ENCODE measurements at regions not wholly inside any gene's neighbourhood (a gene's known extent, or its start where the extent isn't known, plus 50 kb on each side); places are given as distances from the start of the nearest gene placed in this dataset.

GRCh38 chr3:107870943-107871638, 219.7 kb downstream of the CD47 start:
- DNase-seq: no peak
- no peak overlapping the region for H3K27ac ChIP-seq
- no peak overlapping the region for H3K4me3 ChIP-seq
- intact Hi-C loops (cut with DNase I; ENCODE audit: low total_unique reads) (no loop called here), in situ Hi-C loops (cut with MboI; ENCODE audit: low pct_ligation_motif_present in 1 of 4, low pct_unique_long_range_greater_than_20kb in 1 of 4, low sequenced_read_pairs in 3 of 4) (no loop called here)
- H3K36me3 ChIP-seq: no peaks in the 10 kb centered on the region
- H3K4me1 ChIP-seq: no peaks in the 10 kb centered on the region
- TF ChIP-seq POLR2AphosphoS5 (IDR thresholded peaks at IDR 0.05) (no peak), POLR2A (IDR thresholded peaks at IDR 0.05) (no peak), EP300 (IDR thresholded peaks at IDR 0.05; ENCODE audit: low read depth) (no peak)
- no peaks in the 10 kb centered on the region for H3K9me3 ChIP-seq
- WGBS, 2 donors (ENCODE audit: low coverage in 1 of 2): 68% methylated on average over 2 of the region's 2 CpGs
- no peaks in the 10 kb centered on the region for H3K27me3 ChIP-seq

- H3K4me1 ChIP-seq: no peaks in the 10 kb centered on the region
- no peaks in the 10 kb centered on the region for H3K36me3 ChIP-seq
- 66 to 75% methylated on average over 1 of the region's 1 CpG for WGBS, 2 donors (ENCODE audit: low coverage in 1 of 2)
- H3K27ac ChIP-seq: no peak overlapping the region
- TF ChIP-seq EP300 (IDR thresholded peaks at IDR 0.05; ENCODE audit: low read depth) (no peak), CTCF (IDR thresholded peaks at IDR 0.05) (no peak), POLR2A (IDR thresholded peaks at IDR 0.05) (no peak), POLR2AphosphoS5 (IDR thresholded peaks at IDR 0.05) (no peak)
- intact Hi-C loops (cut with DNase I; ENCODE audit: low total_unique reads) (no loop called here), in situ Hi-C loops (cut with MboI; ENCODE audit: low pct_ligation_motif_present in 1 of 4, low pct_unique_long_range_greater_than_20kb in 1 of 4, low sequenced_read_pairs in 3 of 4) (no loop called here)
- H3K27me3 ChIP-seq: no peaks in the 10 kb centered on the region
- no peak overlapping the region for H3K4me3 ChIP-seq
- no peaks in the 10 kb centered on the region for H3K9me3 ChIP-seq
- DNase-seq: no peak
Observed at GRCh38 chr3:107870096-107870495, 220.7 kb downstream of the CD47 start.

- Histone ChIP-seq H3K27ac (no peak overlapping the region), H3K9me3 (no peaks in the 10 kb centered on the region), H3K36me3 (no peaks in the 10 kb centered on the region), H3K4me1 (no peaks in the 10 kb centered on the region), H3K4me3 (no peak overlapping the region), H3K27me3 (no peaks in the 10 kb centered on the region)
- in situ Hi-C loops (cut with MboI; ENCODE audit: low pct_ligation_motif_present in 1 of 4, low pct_unique_long_range_greater_than_20kb in 1 of 4, low sequenced_read_pairs in 3 of 4) (no loop called here), intact Hi-C loops (cut with DNase I; ENCODE audit: low total_unique reads) (no loop called here)
- TF ChIP-seq CTCF (IDR thresholded peaks at IDR 0.05) (no peak), EP300 (IDR thresholded peaks at IDR 0.05; ENCODE audit: low read depth) (no peak), POLR2AphosphoS5 (IDR thresholded peaks at IDR 0.05) (no peak), POLR2A (IDR thresholded peaks at IDR 0.05) (no peak)
- no peak for DNase-seq
Observed at GRCh38 chr3:107868449-107868848, 222.4 kb downstream of the CD47 start.

- Histone ChIP-seq H3K9me3 (no peaks in the 10 kb centered on the region), H3K27me3 (no peaks in the 10 kb centered on the region), H3K27ac (no peak overlapping the region), H3K36me3 (no peaks in the 10 kb centered on the region), H3K4me3 (no peak overlapping the region), H3K4me1 (no peaks in the 10 kb centered on the region)
- intact Hi-C loops (cut with DNase I; ENCODE audit: low total_unique reads): no loop called here
- WGBS, 2 donors (ENCODE audit: low coverage in 1 of 2): 30 to 33% methylated on average over 1 to 3 of the region's 3 CpGs
- no peak for DNase-seq
- no peak for TF ChIP-seq CTCF (IDR thresholded peaks at IDR 0.05)
- in situ Hi-C loops (cut with MboI; ENCODE audit: low pct_ligation_motif_present in 1 of 4, low pct_unique_long_range_greater_than_20kb in 1 of 4, low sequenced_read_pairs in 3 of 4): no loop called here
Observed at GRCh38 chr3:107861904-107862303, 228.9 kb downstream of the CD47 start.

- intact Hi-C loops (cut with DNase I; ENCODE audit: low total_unique reads) (no loop called here), in situ Hi-C loops (cut with MboI; ENCODE audit: low pct_ligation_motif_present in 1 of 4, low pct_unique_long_range_greater_than_20kb in 1 of 4, low sequenced_read_pairs in 3 of 4) (no loop called here)
- no peak overlapping the region for H3K4me3 ChIP-seq
- H3K36me3 ChIP-seq: no peaks in the 10 kb centered on the region
- DNase-seq: no peak
- H3K27me3 ChIP-seq: no peaks in the 10 kb centered on the region
- TF ChIP-seq EP300 (IDR thresholded peaks at IDR 0.05; ENCODE audit: low read depth): no peak
- no peak for TF ChIP-seq POLR2AphosphoS5 (IDR thresholded peaks at IDR 0.05)
- TF ChIP-seq POLR2A (IDR thresholded peaks at IDR 0.05): no peak
- TF ChIP-seq CTCF (IDR thresholded peaks at IDR 0.05): no peak
- 60 to 76% methylated on average over 2 of the region's 2 CpGs for WGBS, 2 donors (ENCODE audit: low coverage in 1 of 2)
- no peaks in the 10 kb centered on the region for H3K9me3 ChIP-seq
- H3K4me1 ChIP-seq: no peaks in the 10 kb centered on the region
- H3K27ac ChIP-seq: no peak overlapping the region
Observed at GRCh38 chr3:107861422-107861821, 229.4 kb downstream of the CD47 start.

Measured in transverse colon (tissue), 4 donors.